HepG2 (cell line): ENCODE measurements at regions not wholly inside any gene's neighbourhood (a gene's known extent, or its start where the extent isn't known, plus 50 kb on each side); places are given as distances from the start of the nearest gene placed in this dataset.

Experiments
- ATAC-seq: fragments of 200-7000 bp; cut with Tn5 transposase; 3 replicates; pipeline ENCODE4 v1.9.1; 2020; ENCODE audit warnings: mild to moderate bottlenecking, moderate library complexity
- BruUV-seq: library from RNA; stranded (reverse); fragments of 400-500 nt; replicated peaks from 2 replicates; lab custom pipeline; 2021; lab: Mats Ljungman, UMichigan
- CTCF ChIA-PET: fragments of 300-600 bp; formaldehyde crosslinking; extraction: SDS; loops from one replicate; lab custom pipeline; 2021; ENCODE audit warnings: low total read pairs, inconsistent platforms, low intra/inter-chr PET ratio; lab: Yijun Ruan, JAX
- POLR2A ChIA-PET: fragments of 350-600 bp; sonication (Branson Sonifier 250); formaldehyde crosslinking; loops from one replicate; lab custom pipeline; 2020; ENCODE audit warnings: antibody characterized with exemption, inconsistent platforms; lab: Yijun Ruan, JAX
- DNase-seq: peaks from one replicate; pipeline ENCODE4 v3.0.0-alpha.2; 2015; ENCODE audit warnings: low spot score
- FAIRE-seq: peaks from 3 replicates; lab custom pipeline; 2011; peaks lifted over from hg19 to GRCh38; lab: Jason Lieb, UNC
- H2AFZ ChIP-seq: one replicate; pipeline ENCODE4 v1.6.1; 2011; ENCODE audit warnings: low read length, inconsistent platforms
- H3K27ac ChIP-seq: fragments of 300-600 bp; 3 replicates; pipeline ENCODE4 v1.8.0; 2011; ENCODE audit warnings: mixed run types, mild to moderate bottlenecking, mixed read lengths, low read length, inconsistent platforms; ENCODE audit not compliant: insufficient read depth; ENCODE audit errors: extremely low read length
- H3K27me3 ChIP-seq, 2 experiments: fragments of 200-600 bp in 1 of 2; 2 replicates in 1 of 2; 3 replicates in 1 of 2; pipeline versions ENCODE4 v1.6.0 to v1.8.0; 2011; ENCODE audit warnings: low read length in 2 of 2, mild to moderate bottlenecking in 2 of 2, moderate library complexity in 2 of 2, inconsistent platforms in 1 of 2; ENCODE audit not compliant: insufficient read depth in 2 of 2, control insufficient read depth in 1 of 2
- H3K36me3 ChIP-seq, 2 experiments: fragments of 200-600 bp in 1 of 2; replicated peaks in 1 of 2; 2 replicates in 1 of 2; 3 replicates in 1 of 2; pipeline versions ENCODE4 v1.5.1 to v1.8.0; 2011; ENCODE audit warnings: low read length in 2 of 2, inconsistent platforms in 1 of 2; ENCODE audit not compliant: insufficient read depth in 2 of 2, control insufficient read depth in 1 of 2
- H3K4me1 ChIP-seq: 2 replicates; pipeline ENCODE4 v1.5.1; 2012; ENCODE audit warnings: low read length, inconsistent platforms; ENCODE audit not compliant: insufficient read depth
- H3K4me2 ChIP-seq: 2 replicates; pipeline ENCODE4 v1.6.0; 2011; ENCODE audit warnings: low read depth, low read length, inconsistent platforms
- H3K4me3 ChIP-seq, 3 experiments: fragments of 200-600 bp in 1 of 3; sonication (generic), shearing (Covaris generic) in 1 of 3; replicated peaks in 1 of 3; 2 replicates each; pipeline ENCODE4 v1.5.1; 2011 to 2016; ENCODE audit warnings: low read length in 3 of 3, inconsistent platforms in 2 of 3, low read depth in 2 of 3, mild to moderate bottlenecking in 2 of 3, control low read depth in 1 of 3, mixed read lengths in 1 of 3; ENCODE audit not compliant: insufficient read depth in 1 of 3
- H3K79me2 ChIP-seq: one replicate; pipeline ENCODE4 v1.6.1; 2011; ENCODE audit warnings: low read length, inconsistent platforms; ENCODE audit not compliant: insufficient read depth
- H3K9ac ChIP-seq: 2 replicates; pipeline ENCODE4 v1.6.0; 2011; ENCODE audit warnings: mild to moderate bottlenecking, low read depth, low read length, inconsistent platforms; ENCODE audit not compliant: insufficient read depth
- H3K9me3 ChIP-seq: 2 replicates; pipeline ENCODE4 v1.5.1; 2012; ENCODE audit warnings: mild to moderate bottlenecking, low read length
- H4K20me1 ChIP-seq: 2 replicates; pipeline ENCODE4 v1.6.0; 2011; ENCODE audit warnings: inconsistent platforms, mild to moderate bottlenecking, low read length, moderate library complexity; ENCODE audit not compliant: insufficient read depth
- AKNA ChIP-seq: sonication (generic); formaldehyde crosslinking; IDR thresholded peaks from 2 replicates; pipeline ENCODE4 v1.4.0; 2020; ENCODE audit warnings: missing genetic modification reagents, borderline replicate concordance
- FOXA1 ChIP-seq, 2 experiments: fragments of 450-650 bp in 1 of 2; sonication (generic) in 1 of 2; formaldehyde crosslinking in 1 of 2; IDR thresholded peaks; 2 replicates each; pipeline versions ENCODE4 v1.4.0 to v1.6.1; 2016 to 2020; ENCODE audit warnings: missing genetic modification reagents in 1 of 2
- GATA4 ChIP-seq: sonication (generic); IDR thresholded peaks from 2 replicates; pipeline ENCODE4 v1.6.1; 2016; ENCODE audit warnings: antibody characterized with exemption, low read depth, borderline replicate concordance
- PAWR ChIP-seq: sonication (generic); formaldehyde crosslinking; IDR thresholded peaks from 2 replicates; pipeline ENCODE4 v1.4.0; 2020; ENCODE audit warnings: missing genetic modification reagents, mild to moderate bottlenecking, borderline replicate concordance
- RELA ChIP-seq: sonication (generic); formaldehyde crosslinking; IDR thresholded peaks from 2 replicates; pipeline ENCODE4 v1.4.0; 2020; ENCODE audit warnings: missing genetic modification reagents
- ZMAT5 ChIP-seq: sonication (generic); formaldehyde crosslinking; IDR thresholded peaks from 2 replicates; pipeline ENCODE4 v1.5.0; 2020; ENCODE audit warnings: mild to moderate bottlenecking, low read depth, missing genetic modification reagents, borderline replicate concordance
- ZNF710 ChIP-seq: sonication (generic); formaldehyde crosslinking; IDR thresholded peaks from 2 replicates; pipeline ENCODE4 v1.5.0; 2020; ENCODE audit warnings: mild to moderate bottlenecking, missing genetic modification reagents, borderline replicate concordance
- ZNF83 ChIP-seq: sonication (generic); formaldehyde crosslinking; IDR thresholded peaks from 2 replicates; pipeline ENCODE4 v1.4.0; 2020; ENCODE audit warnings: missing genetic modification reagents, mild to moderate bottlenecking, borderline replicate concordance
- ZNF878 ChIP-seq: sonication (generic); formaldehyde crosslinking; IDR thresholded peaks from 2 replicates; pipeline ENCODE4 v1.8.1; 2023; ENCODE audit warnings: mild to moderate bottlenecking, missing genetic modification reagents, moderate library complexity
- whole genome bisulfite sequencing: methylation state at CpG from one replicate; pipeline ENCODE4 v1.1.6; 2017; ENCODE audit warnings: low lambda C conversion rate; 5-methylcytosine and 5-hydroxymethylcytosine counted together
- in situ Hi-C: cut with HindIII; loops from 2 replicates; pipeline ENCODE4 v1.10.0; 2017; ENCODE audit warnings: low pct_unique_long_range_greater_than_20kb; ENCODE audit not compliant: extremely low pct_ligation_motif_present
- intact Hi-C: fragments of 100-400 bp; cut with micrococcal nuclease; formaldehyde crosslinking; loops from one replicate; pipeline ENCODE4 v1.10.0; 2022; ENCODE audit not compliant: unreplicated experiment
- TF ChIP-seq, protein P1 (sequence below): IDR thresholded peaks from 2 replicates; pipeline ENCODE4 v1.6.1; 2016; ENCODE audit warnings: control low read depth
- TF ChIP-seq, protein P2 (sequence below): sonication (generic); formaldehyde crosslinking; IDR thresholded peaks from 2 replicates; pipeline ENCODE4 v1.4.0; 2020; ENCODE audit warnings: mild to moderate bottlenecking, missing genetic modification reagents, borderline replicate concordance

GRCh38 chr4:123522646-123523045, 126.1 kb downstream of the SPRY1 start:
- H3K79me2 ChIP-seq, result no peaks in the 10 kb centered on the region
- H3K9me3 ChIP-seq, result no peaks in the 10 kb centered on the region
- no peak overlapping the region for H3K4me2 ChIP-seq
- no peak overlapping the region for H3K4me3 ChIP-seq
- H4K20me1 ChIP-seq, result no peaks in the 10 kb centered on the region
- no peak overlapping the region for H3K9ac ChIP-seq
- CTCF ChIA-PET, result no interaction called here
- in situ Hi-C loops (no loop called here), intact Hi-C loops (no loop called here)
- H3K27ac ChIP-seq, result no peak overlapping the region
- POLR2A ChIA-PET, result no interaction called here
- H3K4me1 ChIP-seq, result peaks cover 18% of the 10 kb centered on the region
- FAIRE-seq (no peak), ATAC-seq (no peak), DNase-seq (no peak)
- no TSS peak for BruUV-seq
- H3K27me3 ChIP-seq, result no peaks in the 10 kb centered on the region
- H3K36me3 ChIP-seq, result no peaks in the 10 kb centered on the region
- WGBS, result 99% methylated on average over 3 of the region's 3 CpGs
- no peak overlapping the region for H2AFZ ChIP-seq
- TF ChIP-seq GATA4 (no peak), ZNF878 (CRISPR knock-in tag) (no peak), RELA (no peak), ZNF83 (CRISPR knock-in tag) (no peak), ZNF710 (CRISPR knock-in tag) (no peak), ZMAT5 (CRISPR knock-in tag) (no peak), AKNA (CRISPR knock-in tag) (no peak), PAWR (CRISPR knock-in tag) (no peak), FOXA1 (IDR thresholded peaks at IDR 0.05) (no peak), FOXA1 (CRISPR knock-in tag; IDR thresholded peaks at IDR 0.05) (no peak)
- TF ChIP-seq, protein P1, sequence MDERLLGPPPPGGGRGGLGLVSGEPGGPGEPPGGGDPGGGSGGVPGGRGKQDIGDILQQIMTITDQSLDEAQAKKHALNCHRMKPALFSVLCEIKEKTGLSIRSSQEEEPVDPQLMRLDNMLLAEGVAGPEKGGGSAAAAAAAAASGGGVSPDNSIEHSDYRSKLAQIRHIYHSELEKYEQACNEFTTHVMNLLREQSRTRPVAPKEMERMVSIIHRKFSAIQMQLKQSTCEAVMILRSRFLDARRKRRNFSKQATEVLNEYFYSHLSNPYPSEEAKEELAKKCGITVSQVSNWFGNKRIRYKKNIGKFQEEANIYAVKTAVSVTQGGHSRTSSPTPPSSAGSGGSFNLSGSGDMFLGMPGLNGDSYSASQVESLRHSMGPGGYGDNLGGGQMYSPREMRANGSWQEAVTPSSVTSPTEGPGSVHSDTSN (CRISPR knock-in tag), result no peak
- TF ChIP-seq, protein P2, sequence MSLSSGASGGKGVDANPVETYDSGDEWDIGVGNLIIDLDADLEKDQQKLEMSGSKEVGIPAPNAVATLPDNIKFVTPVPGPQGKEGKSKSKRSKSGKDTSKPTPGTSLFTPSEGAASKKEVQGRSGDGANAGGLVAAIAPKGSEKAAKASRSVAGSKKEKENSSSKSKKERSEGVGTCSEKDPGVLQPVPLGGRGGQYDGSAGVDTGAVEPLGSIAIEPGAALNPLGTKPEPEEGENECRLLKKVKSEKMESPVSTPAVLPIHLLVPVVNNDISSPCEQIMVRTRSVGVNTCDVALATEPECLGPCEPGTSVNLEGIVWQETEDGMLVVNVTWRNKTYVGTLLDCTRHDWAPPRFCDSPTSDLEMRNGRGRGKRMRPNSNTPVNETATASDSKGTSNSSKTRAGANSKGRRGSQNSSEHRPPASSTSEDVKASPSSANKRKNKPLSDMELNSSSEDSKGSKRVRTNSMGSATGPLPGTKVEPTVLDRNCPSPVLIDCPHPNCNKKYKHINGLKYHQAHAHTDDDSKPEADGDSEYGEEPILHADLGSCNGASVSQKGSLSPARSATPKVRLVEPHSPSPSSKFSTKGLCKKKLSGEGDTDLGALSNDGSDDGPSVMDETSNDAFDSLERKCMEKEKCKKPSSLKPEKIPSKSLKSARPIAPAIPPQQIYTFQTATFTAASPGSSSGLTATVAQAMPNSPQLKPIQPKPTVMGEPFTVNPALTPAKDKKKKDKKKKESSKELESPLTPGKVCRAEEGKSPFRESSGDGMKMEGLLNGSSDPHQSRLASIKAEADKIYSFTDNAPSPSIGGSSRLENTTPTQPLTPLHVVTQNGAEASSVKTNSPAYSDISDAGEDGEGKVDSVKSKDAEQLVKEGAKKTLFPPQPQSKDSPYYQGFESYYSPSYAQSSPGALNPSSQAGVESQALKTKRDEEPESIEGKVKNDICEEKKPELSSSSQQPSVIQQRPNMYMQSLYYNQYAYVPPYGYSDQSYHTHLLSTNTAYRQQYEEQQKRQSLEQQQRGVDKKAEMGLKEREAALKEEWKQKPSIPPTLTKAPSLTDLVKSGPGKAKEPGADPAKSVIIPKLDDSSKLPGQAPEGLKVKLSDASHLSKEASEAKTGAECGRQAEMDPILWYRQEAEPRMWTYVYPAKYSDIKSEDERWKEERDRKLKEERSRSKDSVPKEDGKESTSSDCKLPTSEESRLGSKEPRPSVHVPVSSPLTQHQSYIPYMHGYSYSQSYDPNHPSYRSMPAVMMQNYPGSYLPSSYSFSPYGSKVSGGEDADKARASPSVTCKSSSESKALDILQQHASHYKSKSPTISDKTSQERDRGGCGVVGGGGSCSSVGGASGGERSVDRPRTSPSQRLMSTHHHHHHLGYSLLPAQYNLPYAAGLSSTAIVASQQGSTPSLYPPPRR, result no peak
